Caco-2 (cell line): ENCODE measurements at regions not wholly inside any gene's neighbourhood (a gene's known extent, or its start where the extent isn't known, plus 50 kb on each side); places are given as distances from the start of the nearest gene placed in this dataset.

Experiments used
- BruUV-seq: library from RNA; stranded (reverse); fragments of 400-500 nt; replicated peaks from 2 replicates; lab custom pipeline; 2021; lab: Mats Ljungman, UMichigan
- CTCF ChIA-PET: fragments of 300-600 bp; sonication (Branson Sonifier 250); formaldehyde crosslinking; loops from one replicate; lab custom pipeline; 2022; ENCODE audit warnings: antibody characterized with exemption; lab: Charles Lee
- POLR2A ChIA-PET: fragments of 300-600 bp; sonication (Branson Sonifier 250); formaldehyde crosslinking; loops from one replicate; lab custom pipeline; 2022; ENCODE audit warnings: antibody characterized with exemption; lab: Charles Lee
- DNase-seq, 2 experiments: peaks; one replicate each; pipeline versions ENCODE4 v3.0.0 to v3.0.0-alpha.2; 2020 to 2022
- H3K27me3 ChIP-seq: replicated peaks from 2 replicates; pipeline ENCODE4 v1.6.0; 2011; ENCODE audit warnings: low read length; ENCODE audit not compliant: control insufficient read depth, insufficient read depth
- H3K36me3 ChIP-seq: 2 replicates; pipeline ENCODE4 v1.5.1; 2011; ENCODE audit warnings: low read length; ENCODE audit not compliant: control insufficient read depth, insufficient read depth
- H3K4me1 ChIP-seq: fragments of 250-450 bp; sonication (Bioruptor Pico); 2 replicates; pipeline ENCODE4 v1.5.1; 2020; ENCODE audit warnings: mild to moderate bottlenecking
- H3K4me3 ChIP-seq: 2 replicates; pipeline ENCODE4 v1.5.1; 2011; ENCODE audit warnings: low read depth, mild to moderate bottlenecking, control low read depth, low read length
- H3K9me3 ChIP-seq: fragments of 250-450 bp; sonication (Bioruptor Pico); 2 replicates; pipeline ENCODE4 v1.5.1; 2020; ENCODE audit warnings: mild to moderate bottlenecking, moderate library complexity
- H3K27ac Mint-ChIP-seq: one replicate; pipeline ENCODE4 v1.8.0; 2022; ENCODE audit warnings: mixed read lengths; ENCODE audit not compliant: unreplicated experiment
- H3K27me3 Mint-ChIP-seq: one replicate; pipeline ENCODE4 v1.8.0; 2022; ENCODE audit warnings: mixed read lengths; ENCODE audit not compliant: insufficient read depth, unreplicated experiment
- H3K36me3 Mint-ChIP-seq: one replicate; pipeline ENCODE4 v1.8.0; 2022; ENCODE audit warnings: mild to moderate bottlenecking, mixed read lengths; ENCODE audit not compliant: insufficient read depth, unreplicated experiment
- H3K4me1 Mint-ChIP-seq: one replicate; pipeline ENCODE4 v1.8.0; 2022; ENCODE audit warnings: low read depth, mixed read lengths; ENCODE audit not compliant: unreplicated experiment
- H3K4me3 Mint-ChIP-seq: one replicate; pipeline ENCODE4 v1.8.0; 2022; ENCODE audit warnings: mild to moderate bottlenecking, moderate library complexity, mixed read lengths; ENCODE audit not compliant: unreplicated experiment
- H3K9me3 Mint-ChIP-seq: one replicate; pipeline ENCODE4 v1.8.0; 2022; ENCODE audit warnings: mixed read lengths; ENCODE audit not compliant: unreplicated experiment
- CTCF ChIP-seq, 2 experiments: fragments of 200-600 bp in 1 of 2; IDR thresholded peaks; 1 replicate in 1 of 2; 2 replicates in 1 of 2; pipeline versions ENCODE4 v1.5.1 to v1.8.0; 2011 to 2022; ENCODE audit warnings: antibody characterized with exemption in 1 of 2, control low read depth in 1 of 2, inconsistent platforms in 1 of 2, low read depth in 1 of 2, low read length in 1 of 2, mild to moderate bottlenecking in 1 of 2, moderate library complexity in 1 of 2; ENCODE audit not compliant: insufficient read depth in 1 of 2, severe bottlenecking in 1 of 2, unreplicated experiment in 1 of 2
- intact Hi-C: fragments of 100-400 bp; cut with micrococcal nuclease; formaldehyde crosslinking; loops from one replicate; pipeline ENCODE4 v1.10.0; 2022; ENCODE audit not compliant: unreplicated experiment

- POLR2A ChIA-PET, result no interaction called here
- Histone ChIP-seq H3K27me3 (no peaks in the 10 kb centered on the region), H3K36me3 (no peaks in the 10 kb centered on the region), H3K4me3 (no peak overlapping the region), H3K9me3 (peaks cover 12% of the 10 kb centered on the region; the same call in 1 of the 2 replicates), H3K4me1 (no peaks in the 10 kb centered on the region)
- CTCF ChIA-PET, result no interaction called here
- H3K36me3 Mint-ChIP-seq, result no peaks in the 10 kb centered on the region
- no peak overlapping the region for H3K4me3 Mint-ChIP-seq
- H3K27me3 Mint-ChIP-seq, result no peaks in the 10 kb centered on the region
- TF ChIP-seq CTCF (IDR thresholded peaks at IDR 0.05; ENCODE audit: insufficient read depth in 1 of 2, low read depth in 1 of 2, low read length in 1 of 2, severe bottlenecking in 1 of 2, unreplicated experiment in 1 of 2), result no peak
- no peak overlapping the region for H3K27ac Mint-ChIP-seq
- H3K9me3 Mint-ChIP-seq, result peaks cover 26% of the 10 kb centered on the region
- no TSS peak for BruUV-seq
- DNase-seq, result no peak
- H3K4me1 Mint-ChIP-seq, result no peaks in the 10 kb centered on the region
- intact Hi-C loops, result no loop called here
Measured at GRCh38 chr10:55280696-55281095, 479.7 kb upstream of the PCDH15 start.

GRCh38 chr10:55277549-55277948, 476.5 kb upstream of the PCDH15 start:
- TF ChIP-seq CTCF (IDR thresholded peaks at IDR 0.05; ENCODE audit: insufficient read depth in 1 of 2, low read depth in 1 of 2, low read length in 1 of 2, severe bottlenecking in 1 of 2, unreplicated experiment in 1 of 2), result no peak
- Histone ChIP-seq H3K4me1 (no peaks in the 10 kb centered on the region), H3K27me3 (no peaks in the 10 kb centered on the region), H3K9me3 (peaks cover 4% of the 10 kb centered on the region; the same call in 1 of the 2 replicates), H3K4me3 (no peak overlapping the region), H3K36me3 (no peaks in the 10 kb centered on the region)
- no TSS peak for BruUV-seq
- intact Hi-C loops, result no loop called here
- no peaks in the 10 kb centered on the region for H3K4me1 Mint-ChIP-seq
- H3K4me3 Mint-ChIP-seq, result no peak overlapping the region
- H3K9me3 Mint-ChIP-seq, result peaks cover 14% of the 10 kb centered on the region
- ChIA-PET POLR2A (no interaction called here), CTCF (no interaction called here)
- no peak for DNase-seq
- H3K27me3 Mint-ChIP-seq, result no peaks in the 10 kb centered on the region
- H3K27ac Mint-ChIP-seq, result no peak overlapping the region
- no peaks in the 10 kb centered on the region for H3K36me3 Mint-ChIP-seq

GRCh38 chr10:55274367-55274766, 473.3 kb upstream of the PCDH15 start:
- CTCF ChIA-PET, result no interaction called here
- TF ChIP-seq CTCF (IDR thresholded peaks at IDR 0.05; ENCODE audit: insufficient read depth in 1 of 2, low read depth in 1 of 2, low read length in 1 of 2, severe bottlenecking in 1 of 2, unreplicated experiment in 1 of 2), result no peak
- Histone ChIP-seq H3K36me3 (no peaks in the 10 kb centered on the region), H3K9me3 (no peaks in the 10 kb centered on the region), H3K4me3 (no peak overlapping the region), H3K27me3 (no peaks in the 10 kb centered on the region), H3K4me1 (no peaks in the 10 kb centered on the region)
- Mint-ChIP-seq H3K4me3 (no peak overlapping the region), H3K36me3 (no peaks in the 10 kb centered on the region), H3K27me3 (no peaks in the 10 kb centered on the region), H3K4me1 (no peaks in the 10 kb centered on the region), H3K27ac (no peak overlapping the region), H3K9me3 (no peaks in the 10 kb centered on the region)
- no TSS peak for BruUV-seq
- POLR2A ChIA-PET, result no interaction called here
- intact Hi-C loops, result no loop called here
- DNase-seq, result no peak
